Subcutaneous abdominal adipose tissue (tissue), 5 donors: ENCODE measurements at regions not wholly inside any gene's neighbourhood (a gene's known extent, or its start where the extent isn't known, plus 50 kb on each side); places are given as distances from the start of the nearest gene placed in this dataset.

Experiments used
- H3K27ac ChIP-seq: one replicate; pipeline ENCODE4 v1.7.0; 2013; ENCODE audit warnings: low read depth, mild to moderate bottlenecking, inconsistent platforms, low read length, moderate library complexity
- H3K27me3 ChIP-seq, 5 donors: one replicate each; pipeline ENCODE4 v1.7.0; 2013; ENCODE audit warnings: low read length in 5 of 5, inconsistent platforms in 1 of 5; ENCODE audit not compliant: control insufficient read depth in 5 of 5, insufficient read depth in 4 of 5
- H3K36me3 ChIP-seq, 5 donors: one replicate each; pipeline ENCODE4 v1.7.0; 2013; ENCODE audit warnings: low read length in 5 of 5; ENCODE audit not compliant: control insufficient read depth in 5 of 5, insufficient read depth in 5 of 5
- H3K4me1 ChIP-seq, 5 donors: one replicate each; pipeline ENCODE4 v1.7.0; 2013; ENCODE audit warnings: low read length in 5 of 5, mild to moderate bottlenecking in 3 of 5, moderate library complexity in 1 of 5; ENCODE audit not compliant: control insufficient read depth in 5 of 5, insufficient read depth in 5 of 5
- H3K4me3 ChIP-seq, 5 donors: one replicate each; pipeline ENCODE4 v1.7.0; 2013; ENCODE audit warnings: low read length in 5 of 5, low read depth in 1 of 5
- H3K9ac ChIP-seq, 5 donors: one replicate each; pipeline ENCODE4 v1.7.0; 2013; ENCODE audit warnings: low read length in 5 of 5, mild to moderate bottlenecking in 4 of 5, moderate library complexity in 3 of 5
- H3K9me3 ChIP-seq, 5 donors: one replicate each; pipeline ENCODE4 v1.7.0; 2013; ENCODE audit warnings: low read length in 5 of 5; ENCODE audit not compliant: control insufficient read depth in 5 of 5
- donor health status: healthy.
- donor health status: healthy.
- donor health status: healthy.
- donor health status: healthy.
- donor health status: healthy.

DNA sequence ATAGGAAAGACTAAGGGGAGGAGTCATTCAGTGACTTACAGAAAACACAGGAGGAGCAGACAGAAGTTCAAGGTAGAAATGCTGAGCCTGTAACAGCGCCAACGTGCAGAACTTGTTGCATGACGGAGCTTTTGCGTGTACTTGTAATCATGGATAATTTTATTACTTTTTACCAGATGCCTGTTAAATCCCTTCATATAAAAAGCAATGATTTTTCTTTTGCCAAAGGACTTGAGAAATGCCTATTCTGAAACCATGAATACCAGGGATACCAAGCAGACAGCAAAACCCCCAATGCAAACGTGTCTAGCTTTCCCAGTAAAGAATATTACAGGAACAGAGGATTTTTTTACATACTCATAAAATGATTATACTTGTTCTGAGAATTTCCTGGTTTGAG lies 163.6 kb upstream of the GSC start:
- Histone ChIP-seq H3K4me3 (no peak overlapping the region), H3K9me3 (no peaks in the 10 kb centered on the region), H3K4me1 (peaks cover 0 to 34% (median 26%) of the 10 kb centered on the region in 5 donors), H3K27me3 (no peaks in the 10 kb centered on the region), H3K36me3 (no peaks in the 10 kb centered on the region), H3K9ac (no peak overlapping the region), H3K27ac (no peak overlapping the region)

DNA sequence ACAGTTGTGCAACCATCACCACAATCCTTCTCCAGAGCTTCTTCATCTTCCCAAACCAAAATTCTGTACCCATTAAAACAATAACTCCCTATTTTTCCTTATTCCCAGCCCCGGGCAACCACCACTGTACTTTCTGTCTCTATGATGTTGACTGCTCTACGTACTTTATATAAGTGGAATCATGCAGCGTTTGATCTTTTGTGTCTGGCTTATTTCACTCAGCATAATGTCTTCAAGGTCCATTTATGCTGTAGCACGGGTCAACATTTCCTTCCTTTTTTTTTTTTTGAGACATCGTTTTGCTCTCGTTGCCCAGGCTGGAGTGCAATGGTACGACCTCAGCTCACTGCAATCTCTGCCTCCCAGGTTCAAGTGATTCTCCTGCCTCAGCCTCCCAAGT lies 162.7 kb upstream of the GSC start:
- no peak overlapping the region for H3K9ac ChIP-seq
- H3K27ac ChIP-seq = no peak overlapping the region
- H3K36me3 ChIP-seq = no peaks in the 10 kb centered on the region
- no peaks in the 10 kb centered on the region for H3K27me3 ChIP-seq
- H3K4me1 ChIP-seq = peaks cover 0 to 33% (median 25%) of the 10 kb centered on the region in 5 donors
- H3K4me3 ChIP-seq = no peak overlapping the region
- H3K9me3 ChIP-seq = no peaks in the 10 kb centered on the region

DNA sequence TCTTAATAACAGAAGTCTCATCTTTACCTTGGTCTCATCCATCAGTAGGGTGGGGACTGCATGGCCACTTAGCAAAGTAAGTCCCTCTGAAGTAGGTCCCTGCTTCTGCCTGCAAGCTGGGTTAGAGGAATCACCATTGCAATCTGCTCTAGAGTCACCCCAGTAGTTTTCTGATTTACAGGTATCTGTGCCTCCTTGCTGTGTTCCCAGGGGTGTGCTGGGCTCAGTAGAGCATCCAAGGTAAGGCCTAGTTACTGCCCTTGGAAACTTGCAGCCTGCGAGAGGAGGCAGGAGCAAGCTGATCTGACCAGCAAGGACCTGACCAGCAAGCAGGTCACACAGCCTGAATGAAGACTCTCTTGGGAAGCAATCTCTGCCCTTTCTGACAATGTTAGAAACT lies 160.8 kb upstream of the GSC start:
- Histone ChIP-seq H3K27me3 (no peaks in the 10 kb centered on the region), H3K4me3 (no peak overlapping the region), H3K9ac (no peak overlapping the region), H3K27ac (no peak overlapping the region), H3K4me1 (peaks cover 0 to 17% (median 9%) of the 10 kb centered on the region in 5 donors), H3K36me3 (no peaks in the 10 kb centered on the region), H3K9me3 (no peaks in the 10 kb centered on the region)

DNA sequence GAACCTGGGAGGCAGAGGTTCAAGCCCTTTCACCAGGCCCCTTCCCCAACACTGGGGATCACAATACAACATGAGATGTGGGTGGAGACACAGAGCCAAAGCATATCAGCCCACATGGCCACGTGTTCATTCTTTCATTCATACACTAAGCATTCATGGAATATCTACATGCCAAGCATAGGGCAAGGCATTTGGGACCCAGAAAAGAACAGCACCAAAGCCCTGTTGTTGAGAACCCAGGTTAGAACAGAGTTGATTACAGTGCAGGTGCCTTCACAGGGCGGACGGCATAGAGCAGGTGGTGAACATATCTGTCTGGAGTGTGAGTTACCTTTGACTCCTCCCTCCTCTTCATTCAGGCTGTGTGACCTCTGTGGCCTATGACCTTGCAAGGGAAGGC lies 159.4 kb upstream of the GSC start:
- H3K9me3 ChIP-seq = no peaks in the 10 kb centered on the region
- H3K4me1 ChIP-seq = peaks cover 0 to 11% (median 6%) of the 10 kb centered on the region in 5 donors
- H3K36me3 ChIP-seq = no peaks in the 10 kb centered on the region
- H3K4me3 ChIP-seq = no peak overlapping the region
- H3K27me3 ChIP-seq = no peaks in the 10 kb centered on the region
- H3K9ac ChIP-seq = no peak overlapping the region
- no peak overlapping the region for H3K27ac ChIP-seq

DNA sequence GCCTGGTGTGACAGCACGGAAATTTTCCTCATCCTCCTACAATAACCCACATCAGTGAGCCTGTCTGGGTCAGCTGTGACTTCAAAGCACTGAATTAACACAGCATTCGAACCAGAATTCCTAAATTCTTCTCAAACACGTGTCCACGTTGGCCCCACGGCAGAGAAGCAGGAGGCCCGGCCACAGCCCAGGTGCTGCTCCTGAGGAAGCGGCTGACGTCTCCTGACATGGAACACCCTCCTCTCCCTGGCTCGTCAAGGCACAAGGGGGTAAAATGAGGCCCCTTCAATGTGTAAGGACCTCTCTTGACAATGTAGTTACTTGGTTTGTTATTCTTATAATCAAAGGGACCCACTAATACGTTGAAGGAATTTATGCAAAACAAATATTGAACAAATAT lies 156.3 kb upstream of the GSC start:
- Histone ChIP-seq H3K9me3 (peaks cover 0 to 2% (median 0%) of the 10 kb centered on the region in 5 donors), H3K4me1 (peaks cover 0 to 16% (median 4%) of the 10 kb centered on the region in 5 donors), H3K27me3 (no peaks in the 10 kb centered on the region), H3K9ac (no peak overlapping the region), H3K4me3 (no peak overlapping the region), H3K27ac (no peak overlapping the region), H3K36me3 (no peaks in the 10 kb centered on the region)

DNA sequence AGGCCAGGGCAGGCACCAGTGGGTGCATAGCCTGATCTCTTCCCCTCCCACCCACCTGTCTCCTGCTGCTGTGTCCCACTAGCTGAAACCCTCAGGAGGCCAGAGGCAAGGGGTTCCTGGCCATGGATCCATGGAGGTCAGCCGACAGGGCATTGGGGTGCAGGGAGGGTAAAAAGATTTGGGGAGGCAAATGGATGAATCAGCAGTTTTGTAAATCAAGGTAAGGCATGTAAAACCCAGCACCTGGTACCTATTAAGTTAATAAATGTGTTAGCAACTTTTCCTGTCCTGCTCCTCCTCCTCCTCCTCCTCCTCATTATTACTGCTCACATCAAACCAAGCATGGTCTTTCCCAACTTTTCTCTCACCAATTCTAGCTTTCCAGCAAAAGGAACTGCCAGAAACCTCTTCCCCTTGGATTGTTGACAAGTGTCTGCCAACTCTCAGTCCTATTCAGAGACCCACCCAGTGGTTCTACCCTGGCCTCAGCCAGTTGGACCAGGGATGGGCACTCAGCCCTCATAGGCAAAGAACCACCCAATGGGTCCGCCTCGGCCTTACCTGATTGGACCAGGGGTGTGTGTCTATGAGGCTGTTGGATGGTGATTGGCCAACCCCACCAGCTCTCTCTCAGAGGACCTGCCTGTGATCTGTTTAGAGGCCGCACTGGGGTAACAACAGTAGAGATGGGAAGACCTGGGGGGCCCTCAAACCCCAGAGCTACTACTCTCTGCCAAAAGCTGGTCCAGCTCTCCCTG lies 155.7 kb upstream of the GSC start:
- Histone ChIP-seq H3K4me3 (no peak overlapping the region), H3K9ac (no peak overlapping the region), H3K36me3 (no peaks in the 10 kb centered on the region), H3K9me3 (peaks cover 0 to 2% (median 0%) of the 10 kb centered on the region in 5 donors), H3K27ac (no peak overlapping the region), H3K27me3 (no peaks in the 10 kb centered on the region), H3K4me1 (peaks cover 0 to 16% (median 4%) of the 10 kb centered on the region in 5 donors)

DNA sequence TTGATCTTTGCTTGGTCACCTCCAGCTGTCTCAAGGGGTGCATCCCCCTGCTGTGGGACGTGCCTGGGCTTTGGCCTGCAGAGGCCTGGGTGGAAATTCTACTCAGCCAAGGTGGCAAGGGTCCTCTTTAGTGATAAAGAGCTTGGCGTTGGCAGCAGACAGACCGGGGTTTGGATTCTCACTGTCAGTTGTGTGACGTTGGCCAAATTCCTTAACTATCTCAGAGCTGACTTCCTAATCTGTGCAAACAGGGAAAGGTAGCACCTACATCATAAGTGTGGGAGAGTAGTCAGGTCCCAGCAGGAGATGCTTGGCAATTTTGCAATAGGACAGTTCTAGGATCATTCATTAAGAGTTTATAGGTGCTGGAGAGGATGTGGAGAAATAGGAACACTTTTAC lies 154.3 kb upstream of the GSC start:
- no peaks in the 10 kb centered on the region for H3K36me3 ChIP-seq

DNA sequence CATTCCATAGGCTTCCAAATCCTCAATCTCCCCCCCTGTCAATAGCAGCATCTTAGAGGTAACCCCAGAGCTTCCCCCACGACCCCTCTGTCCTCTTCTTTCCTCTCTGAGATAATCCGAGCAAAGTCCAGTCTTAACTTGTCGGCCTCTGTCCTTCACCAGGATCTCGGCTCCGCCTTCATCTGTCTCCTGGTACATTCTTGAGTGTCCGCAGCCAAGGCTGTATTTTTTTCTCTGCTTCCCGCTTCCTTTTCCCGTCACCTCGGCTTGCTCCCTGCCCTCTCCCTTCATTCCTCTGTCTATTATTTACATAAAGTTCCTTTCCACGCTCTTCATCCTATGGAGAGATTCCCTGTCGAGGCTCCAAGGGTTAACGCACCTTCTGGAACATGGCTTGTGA lies 153.9 kb upstream of the GSC start:
- H3K4me3 ChIP-seq = no peak overlapping the region
- peaks cover 0 to 2% (median 0%) of the 10 kb centered on the region in 5 donors for H3K9me3 ChIP-seq
- H3K36me3 ChIP-seq = no peaks in the 10 kb centered on the region
- no peak overlapping the region for H3K9ac ChIP-seq
- peaks cover 0 to 16% (median 4%) of the 10 kb centered on the region in 5 donors for H3K4me1 ChIP-seq
- H3K27me3 ChIP-seq = no peaks in the 10 kb centered on the region
- H3K27ac ChIP-seq = no peak overlapping the region

More for the DNA sequence above, 154.3 kb upstream of the GSC start:
- peaks cover 0 to 2% (median 0%) of the 10 kb centered on the region in 5 donors for H3K9me3 ChIP-seq
- no peak overlapping the region for H3K9ac ChIP-seq
- no peak overlapping the region for H3K27ac ChIP-seq
- peaks cover 0 to 16% (median 4%) of the 10 kb centered on the region in 5 donors for H3K4me1 ChIP-seq
- no peaks in the 10 kb centered on the region for H3K27me3 ChIP-seq
- H3K4me3 ChIP-seq = no peak overlapping the region

DNA sequence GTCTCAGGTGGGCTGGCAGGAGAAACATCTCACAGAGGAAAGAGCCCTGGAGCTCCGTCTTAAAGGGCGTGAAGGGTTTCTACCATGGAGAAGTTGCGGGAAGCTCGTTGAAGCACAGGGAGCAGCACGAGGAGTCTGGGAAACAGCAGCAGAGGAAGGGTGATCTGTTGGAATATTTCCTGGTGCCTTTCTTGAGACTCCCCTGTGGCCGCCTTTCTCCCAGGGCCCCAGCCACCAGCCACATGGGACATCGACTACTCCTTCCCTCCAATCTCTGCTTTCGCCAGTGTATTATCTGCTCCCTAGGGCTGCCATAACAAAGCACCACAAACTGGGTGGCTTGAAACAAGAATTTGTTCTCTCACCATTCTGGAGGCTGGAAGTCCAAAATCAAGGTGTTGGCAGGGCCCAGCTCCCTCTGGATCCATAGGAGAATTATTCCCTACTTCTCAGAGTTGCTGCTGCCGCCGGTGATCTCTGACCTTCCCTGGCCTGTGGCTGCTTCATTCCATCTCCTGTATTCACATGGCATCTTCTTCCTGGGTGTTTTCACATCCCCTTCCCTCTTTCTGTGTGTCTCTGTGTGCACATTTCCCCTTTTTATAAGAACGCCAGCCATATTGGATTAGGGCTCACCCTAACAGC lies 152.8 kb upstream of the GSC start:
- no peaks in the 10 kb centered on the region for H3K27me3 ChIP-seq
- H3K9ac ChIP-seq = no peak overlapping the region
- peaks cover 0 to 16% (median 4%) of the 10 kb centered on the region in 5 donors for H3K4me1 ChIP-seq
- no peak overlapping the region for H3K27ac ChIP-seq
- H3K36me3 ChIP-seq = no peaks in the 10 kb centered on the region
- H3K9me3 ChIP-seq = peaks cover 0 to 2% (median 0%) of the 10 kb centered on the region in 5 donors
- no peak overlapping the region for H3K4me3 ChIP-seq

DNA sequence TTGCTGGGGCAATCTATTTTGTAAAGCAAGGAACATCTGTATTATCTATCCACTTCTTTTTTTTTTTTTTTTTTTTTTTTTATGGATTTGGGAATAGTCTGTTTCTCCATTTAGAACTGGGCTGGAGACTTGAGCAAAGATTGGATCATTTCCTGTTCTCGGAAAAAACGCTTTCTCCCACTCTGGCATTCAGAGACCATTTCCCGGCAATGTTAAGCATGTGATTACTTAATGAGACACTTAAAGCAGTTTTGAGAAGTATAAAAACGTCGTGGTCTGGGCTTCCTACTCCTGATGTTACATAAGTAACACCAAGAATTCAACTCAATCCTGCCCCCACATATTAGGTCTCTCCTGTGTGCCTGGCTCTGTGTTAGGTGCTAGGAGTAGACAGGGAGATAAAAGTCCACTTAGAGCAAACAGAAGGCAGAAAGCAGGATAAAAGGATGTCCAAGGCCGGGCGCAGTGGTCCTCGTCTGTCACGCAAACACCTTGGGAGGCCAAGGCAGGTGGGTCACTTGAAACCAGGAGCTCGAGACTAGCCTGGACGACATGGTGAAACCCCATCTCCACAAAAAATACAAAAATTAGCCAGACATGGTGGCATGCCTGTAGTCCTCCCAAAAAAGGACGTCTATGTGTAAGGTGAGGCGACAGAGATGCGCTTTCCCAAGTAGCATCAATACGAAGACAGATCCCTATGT lies 152.1 kb upstream of the GSC start:
- Histone ChIP-seq H3K9ac (no peak overlapping the region), H3K27me3 (no peaks in the 10 kb centered on the region), H3K4me3 (no peak overlapping the region), H3K9me3 (peaks cover 0 to 2% (median 0%) of the 10 kb centered on the region in 5 donors), H3K27ac (no peak overlapping the region), H3K36me3 (no peaks in the 10 kb centered on the region), H3K4me1 (peaks cover 0 to 16% (median 4%) of the 10 kb centered on the region in 5 donors)
